HCT116 (cell line): ENCODE measurements at regions not wholly inside any gene's neighbourhood (a gene's known extent, or its start where the extent isn't known, plus 50 kb on each side); places are given as distances from the start of the nearest gene placed in this dataset.

Source experiments
- ATAC-seq: fragments of 200-7000 bp; cut with Tn5 transposase; 2 replicates; pipeline ENCODE4 v1.9.1; 2020; ENCODE audit warnings: mild to moderate bottlenecking, moderate library complexity
- BruUV-seq: library from RNA; stranded (reverse); fragments of 400-500 nt; replicated peaks from 2 replicates; lab custom pipeline; 2021; lab: Mats Ljungman, UMichigan
- CTCF ChIA-PET: fragments of 300-600 bp; sonication (Branson Sonifier 250); formaldehyde crosslinking; loops from one replicate; lab custom pipeline; 2021; ENCODE audit warnings: antibody characterized with exemption; lab: Charles Lee
- POLR2A ChIA-PET: fragments of 300-600, 350-600 bp; sonication (Branson Sonifier 250); formaldehyde crosslinking; loops from one replicate; lab custom pipeline; 2021; ENCODE audit warnings: antibody characterized with exemption; lab: Charles Lee
- RAD21 ChIA-PET, 2 experiments: fragments of 300-600 bp; sonication (Branson Sonifier 250); formaldehyde crosslinking; loops; one replicate each; lab custom pipeline; 2023; ENCODE audit warnings: low total read pairs in 2 of 2; ENCODE audit not compliant: uncharacterized antibody in 2 of 2, unreplicated experiment in 2 of 2, low non-redundant PET in 1 of 2; lab: Charles Lee
- DNase-seq: peaks from one replicate; pipeline ENCODE4 v3.0.0-alpha.2; 2010; ENCODE audit warnings: low read depth, low spot score
- H2AFZ ChIP-seq: fragments of 200-600 bp; shearing (Covaris generic), sonication (generic); 2 replicates; pipeline ENCODE4 v1.6.1; 2017; ENCODE audit warnings: low read depth, mixed run types, mixed read lengths, antibody characterized with exemption, low read length; ENCODE audit not compliant: poor library complexity, severe bottlenecking
- H3K27ac ChIP-seq: 2 replicates; pipeline ENCODE4 v1.5.1; 2012; ENCODE audit warnings: low read depth, low read length
- H3K27me3 ChIP-seq: fragments of 200-600 bp; sonication (generic); 2 replicates; pipeline ENCODE4 v1.6.1; 2016; ENCODE audit warnings: mixed run types, low read length, mixed read lengths; ENCODE audit not compliant: insufficient read depth
- H3K36me3 ChIP-seq, 2 experiments: fragments of 200-500 bp in 1 of 2; fragments of 200-600 bp in 1 of 2; sonication (Bioruptor generic) in 1 of 2; sonication (generic) in 1 of 2; 2 replicates each; pipeline versions ENCODE4 v1.5.1 to v1.6.1; 2014 to 2016; ENCODE audit warnings: low read length in 2 of 2, inconsistent platforms in 1 of 2, mixed read lengths in 1 of 2, mixed run types in 1 of 2; ENCODE audit not compliant: insufficient read depth in 2 of 2, control insufficient read depth in 1 of 2
- H3K4me1 ChIP-seq, 2 experiments: fragments of 200-600 bp in 1 of 2; sonication (generic) in 1 of 2; 2 replicates each; pipeline versions ENCODE4 v1.5.1 to v1.6.1; 2012 to 2017; ENCODE audit warnings: low read length in 2 of 2, inconsistent platforms in 1 of 2, mild to moderate bottlenecking in 1 of 2, mixed read lengths in 1 of 2, mixed run types in 1 of 2, moderate library complexity in 1 of 2; ENCODE audit not compliant: insufficient read depth in 2 of 2, control insufficient read depth in 1 of 2
- H3K4me2 ChIP-seq: fragments of 200-600 bp; sonication (generic); 2 replicates; pipeline ENCODE4 v1.6.1; 2017; ENCODE audit warnings: mixed run types, low read length, mixed read lengths
- H3K4me3 ChIP-seq, 2 experiments: fragments of 200-600 bp in 1 of 2; sonication (generic) in 1 of 2; replicated peaks in 1 of 2; 2 replicates each; pipeline ENCODE4 v1.5.1; 2011 to 2016; ENCODE audit warnings: low read length in 2 of 2, control low read depth in 1 of 2, low read depth in 1 of 2, mild to moderate bottlenecking in 1 of 2, mixed read lengths in 1 of 2, mixed run types in 1 of 2
- H3K79me2 ChIP-seq: fragments of 200-600 bp; sonication (generic); 2 replicates; pipeline ENCODE4 v1.6.1; 2017; ENCODE audit warnings: mild to moderate bottlenecking, mixed run types, low read length, moderate library complexity, mixed read lengths; ENCODE audit not compliant: insufficient read depth
- H3K9ac ChIP-seq: fragments of 200-600 bp; sonication (generic); 2 replicates; pipeline ENCODE4 v1.6.1; 2016; ENCODE audit warnings: low read length, mixed read lengths
- H3K9me2 ChIP-seq: fragments of 200-600 bp; sonication (generic), shearing (Covaris generic); 2 replicates; pipeline ENCODE4 v1.6.1; 2017; ENCODE audit warnings: mixed run types, mild to moderate bottlenecking, moderate library complexity; ENCODE audit not compliant: insufficient read depth
- H3K9me3 ChIP-seq, 2 experiments: fragments of 200-500 bp in 1 of 2; fragments of 200-600 bp in 1 of 2; sonication (Bioruptor generic) in 1 of 2; sonication (generic) in 1 of 2; 2 replicates each; pipeline ENCODE4 v1.6.1; 2014 to 2017; ENCODE audit warnings: low read length in 2 of 2, mixed read lengths in 2 of 2, inconsistent platforms in 1 of 2, low read depth in 1 of 2, mild to moderate bottlenecking in 1 of 2, mixed run types in 1 of 2, moderate library complexity in 1 of 2; ENCODE audit not compliant: control insufficient read depth in 1 of 2, insufficient read depth in 1 of 2
- H4K20me1 ChIP-seq: fragments of 200-600 bp; sonication (generic), shearing (Covaris generic); 2 replicates; pipeline ENCODE4 v1.6.1; 2017; ENCODE audit warnings: mixed run types, mild to moderate bottlenecking, moderate library complexity; ENCODE audit not compliant: insufficient read depth
- CBX3 ChIP-seq: IDR thresholded peaks from 2 replicates; pipeline ENCODE4 v1.6.1; 2012; ENCODE audit warnings: low read depth
- CTCF ChIP-seq, 3 experiments: fragments of 200-600 bp in 1 of 3; sonication (generic) in 1 of 3; IDR thresholded peaks in 2 of 3; conservative IDR thresholded peaks in 1 of 3; 2 replicates each; pipeline ENCODE4 v1.5.1; 2012 to 2017; ENCODE audit warnings: low read depth in 2 of 3, low read length in 2 of 3, antibody characterized with exemption in 1 of 3, borderline replicate concordance in 1 of 3, control low read depth in 1 of 3, mild to moderate bottlenecking in 1 of 3, mixed read lengths in 1 of 3, mixed run types in 1 of 3, moderate library complexity in 1 of 3; ENCODE audit not compliant: insufficient read depth in 1 of 3
- EZH2 ChIP-seq: fragments of 200-600 bp; sonication (generic); IDR thresholded peaks from 2 replicates; pipeline ENCODE4 v1.6.1; 2017; ENCODE audit warnings: antibody characterized with exemption, mixed run types
- FOSL1 ChIP-seq: IDR thresholded peaks from 2 replicates; pipeline ENCODE4 v1.6.1; 2012; ENCODE audit warnings: low read depth
- POLR2A ChIP-seq: IDR thresholded peaks from 2 replicates; pipeline ENCODE4 v1.7.0; 2011; ENCODE audit warnings: borderline replicate concordance; ENCODE audit not compliant: insufficient read depth, insufficient read length; ENCODE audit errors: extremely low read depth
- RAD21 ChIP-seq: IDR thresholded peaks from 2 replicates; pipeline ENCODE4 v1.6.1; 2012; ENCODE audit warnings: low read depth, mild to moderate bottlenecking
- TCF7L2 ChIP-seq: IDR thresholded peaks from 2 replicates; pipeline ENCODE4 v1.7.0; 2011; ENCODE audit warnings: borderline replicate concordance, inconsistent platforms; ENCODE audit not compliant: insufficient read depth, insufficient read length; ENCODE audit errors: extremely low read depth
- YY1 ChIP-seq: IDR thresholded peaks from 2 replicates; pipeline ENCODE4 v1.6.1; 2011; ENCODE audit warnings: low read length, low read depth, moderate library complexity, mild to moderate bottlenecking; ENCODE audit not compliant: insufficient replicate concordance; ENCODE audit errors: extremely low read depth
- ZFX ChIP-seq: fragments of 450-650 bp; IDR thresholded peaks from 2 replicates; pipeline ENCODE4 v1.6.1; 2017
- ZNF274 ChIP-seq: fragments of 200-500 bp; sonication (Bioruptor generic); IDR thresholded peaks from 2 replicates; pipeline ENCODE4 v1.6.1; 2014; ENCODE audit warnings: mild to moderate bottlenecking, low read depth, low read length, inconsistent platforms
- intact Hi-C: fragments of 100-400 bp; cut with micrococcal nuclease; formaldehyde crosslinking; loops from 2 replicates; pipeline ENCODE4 v1.10.0; 2022
- TF ChIP-seq, protein P1 (sequence below): IDR thresholded peaks from 2 replicates; pipeline ENCODE4 v1.6.1; 2012; ENCODE audit warnings: low read depth
- TF ChIP-seq, protein P2 (sequence below): IDR thresholded peaks from 2 replicates; pipeline ENCODE4 v1.6.1; 2012

- intact Hi-C loops, result no loop called here
- no peaks in the 10 kb centered on the region for H3K9me3 ChIP-seq
- DNase-seq, result no peak
- ChIA-PET POLR2A (no interaction called here), CTCF (no interaction called here), RAD21 (no interaction called here)
- no peaks in the 10 kb centered on the region for H4K20me1 ChIP-seq
- no peak overlapping the region for H2AFZ ChIP-seq
- H3K27ac ChIP-seq, result no peak overlapping the region
- H3K79me2 ChIP-seq, result no peaks in the 10 kb centered on the region
- H3K9me2 ChIP-seq, result no peaks in the 10 kb centered on the region
- no peak for ATAC-seq
- no peak overlapping the region for H3K9ac ChIP-seq
- H3K27me3 ChIP-seq, result no peaks in the 10 kb centered on the region
- no peak overlapping the region for H3K4me2 ChIP-seq
- no TSS peak for BruUV-seq
- no peak overlapping the region for H3K4me3 ChIP-seq
- H3K36me3 ChIP-seq, result no peaks in the 10 kb centered on the region
- H3K4me1 ChIP-seq, result no peaks in the 10 kb centered on the region
- TF ChIP-seq CBX3, result no peak
- TF ChIP-seq, protein P1, sequence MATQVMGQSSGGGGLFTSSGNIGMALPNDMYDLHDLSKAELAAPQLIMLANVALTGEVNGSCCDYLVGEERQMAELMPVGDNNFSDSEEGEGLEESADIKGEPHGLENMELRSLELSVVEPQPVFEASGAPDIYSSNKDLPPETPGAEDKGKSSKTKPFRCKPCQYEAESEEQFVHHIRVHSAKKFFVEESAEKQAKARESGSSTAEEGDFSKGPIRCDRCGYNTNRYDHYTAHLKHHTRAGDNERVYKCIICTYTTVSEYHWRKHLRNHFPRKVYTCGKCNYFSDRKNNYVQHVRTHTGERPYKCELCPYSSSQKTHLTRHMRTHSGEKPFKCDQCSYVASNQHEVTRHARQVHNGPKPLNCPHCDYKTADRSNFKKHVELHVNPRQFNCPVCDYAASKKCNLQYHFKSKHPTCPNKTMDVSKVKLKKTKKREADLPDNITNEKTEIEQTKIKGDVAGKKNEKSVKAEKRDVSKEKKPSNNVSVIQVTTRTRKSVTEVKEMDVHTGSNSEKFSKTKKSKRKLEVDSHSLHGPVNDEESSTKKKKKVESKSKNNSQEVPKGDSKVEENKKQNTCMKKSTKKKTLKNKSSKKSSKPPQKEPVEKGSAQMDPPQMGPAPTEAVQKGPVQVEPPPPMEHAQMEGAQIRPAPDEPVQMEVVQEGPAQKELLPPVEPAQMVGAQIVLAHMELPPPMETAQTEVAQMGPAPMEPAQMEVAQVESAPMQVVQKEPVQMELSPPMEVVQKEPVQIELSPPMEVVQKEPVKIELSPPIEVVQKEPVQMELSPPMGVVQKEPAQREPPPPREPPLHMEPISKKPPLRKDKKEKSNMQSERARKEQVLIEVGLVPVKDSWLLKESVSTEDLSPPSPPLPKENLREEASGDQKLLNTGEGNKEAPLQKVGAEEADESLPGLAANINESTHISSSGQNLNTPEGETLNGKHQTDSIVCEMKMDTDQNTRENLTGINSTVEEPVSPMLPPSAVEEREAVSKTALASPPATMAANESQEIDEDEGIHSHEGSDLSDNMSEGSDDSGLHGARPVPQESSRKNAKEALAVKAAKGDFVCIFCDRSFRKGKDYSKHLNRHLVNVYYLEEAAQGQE, result no peak
- no peak for TF ChIP-seq RAD21
- no peak for TF ChIP-seq EZH2
- TF ChIP-seq CTCF (IDR thresholded peaks at IDR 0.05 in 2 of 3, conservative IDR thresholded peaks at IDR 0.05 in 1 of 3; ENCODE audit: borderline replicate concordance in 1 of 3, insufficient read depth in 1 of 3, low read depth in 2 of 3, low read length in 2 of 3), result no peak
- TF ChIP-seq YY1, result no peak
- no peak for TF ChIP-seq POLR2A
- TF ChIP-seq, protein P2, sequence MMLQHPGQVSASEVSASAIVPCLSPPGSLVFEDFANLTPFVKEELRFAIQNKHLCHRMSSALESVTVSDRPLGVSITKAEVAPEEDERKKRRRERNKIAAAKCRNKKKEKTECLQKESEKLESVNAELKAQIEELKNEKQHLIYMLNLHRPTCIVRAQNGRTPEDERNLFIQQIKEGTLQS, result no peak
- TF ChIP-seq ZFX, result no peak
- TF ChIP-seq ZNF274, result no peak
- no peak for TF ChIP-seq FOSL1
- TF ChIP-seq TCF7L2, result no peak
Measured at GRCh38 chr18:28972333-28972907, 795.5 kb upstream of the CDH2 start.
